HFFc6 (cell line): ENCODE measurements at regions not wholly inside any gene's neighbourhood (a gene's known extent, or its start where the extent isn't known, plus 50 kb on each side); places are given as distances from the start of the nearest gene placed in this dataset.

Experiments
- DNase-seq: peaks from one replicate; pipeline ENCODE4 v3.0.0-alpha.2; 2018
- H3K27ac Mint-ChIP-seq: 2 replicates; pipeline ENCODE4 v1.8.0; 2020; ENCODE audit warnings: mild to moderate bottlenecking, mixed read lengths
- H3K27me3 Mint-ChIP-seq: 2 replicates; pipeline ENCODE4 v1.8.0; 2021; ENCODE audit warnings: mild to moderate bottlenecking, moderate library complexity, mixed read lengths; ENCODE audit not compliant: insufficient read depth
- H3K36me3 Mint-ChIP-seq: 2 replicates; pipeline ENCODE4 v1.8.0; 2021; ENCODE audit warnings: low read depth, mixed read lengths
- H3K4me1 Mint-ChIP-seq: 2 replicates; pipeline ENCODE4 v1.8.0; 2020; ENCODE audit warnings: low read depth, mixed read lengths
- H3K4me3 Mint-ChIP-seq: 2 replicates; pipeline ENCODE4 v1.8.0; 2020; ENCODE audit warnings: mild to moderate bottlenecking, moderate library complexity, mixed read lengths
- H3K9me3 Mint-ChIP-seq: 2 replicates; pipeline ENCODE4 v1.8.0; 2020; ENCODE audit warnings: mild to moderate bottlenecking, mixed read lengths
- CTCF ChIP-seq: fragments of 200-600 bp; sonication (generic); IDR thresholded peaks from 2 replicates; pipeline ENCODE4 v1.5.0; 2021; ENCODE audit warnings: antibody characterized with exemption, mild to moderate bottlenecking

GRCh38 chr18:45565280-45565970 is 49.9 kb upstream of the SLC14A2 start:
- DNase-seq, result no peak
- peaks cover 22% of the 10 kb centered on the region for H3K4me1 Mint-ChIP-seq
- no peak overlapping the region for H3K4me3 Mint-ChIP-seq
- H3K27me3 Mint-ChIP-seq, result peaks cover 7% of the 10 kb centered on the region
- H3K36me3 Mint-ChIP-seq, result no peaks in the 10 kb centered on the region
- H3K27ac Mint-ChIP-seq, result no peak overlapping the region
- no peak for TF ChIP-seq CTCF
- H3K9me3 Mint-ChIP-seq, result no peaks in the 10 kb centered on the region
